ENCODE measurements at regions not wholly inside any gene's neighbourhood (a gene's known extent, or its start where the extent isn't known, plus 50 kb on each side); places are given as distances from the start of the nearest gene placed in this dataset.

- intact Hi-C loops (cut with DNase I): no loop called here
- Histone ChIP-seq H3K27ac (no peak overlapping the region), H3K9me3 (peaks cover 0 to 9% (median 2%) of the 10 kb centered on the region in 4 donors), H3K27me3 (no peaks in the 10 kb centered on the region), H3K4me1 (no peaks in the 10 kb centered on the region), H3K36me3 (no peaks in the 10 kb centered on the region), H3K4me3 (no peak overlapping the region)
- 95% methylated on average over 9 of the region's 9 CpGs for WGBS, 2 donors
- no peak for DNase-seq
- TF ChIP-seq EP300 (IDR thresholded peaks at IDR 0.05): no peak
- no peak for TF ChIP-seq POLR2AphosphoS5 (IDR thresholded peaks at IDR 0.05)
- no peak for TF ChIP-seq POLR2A (IDR thresholded peaks at IDR 0.05)
- no peak for TF ChIP-seq CTCF (IDR thresholded peaks at IDR 0.05)
These were observed 591.6 kb downstream of the BCOR start for GRCh38 chrX:39506131-39506530.

- Histone ChIP-seq H3K27ac (no peak overlapping the region), H3K4me3 (no peak overlapping the region), H3K4me1 (no peaks in the 10 kb centered on the region), H3K9me3 (peaks cover 0 to 9% (median 2%) of the 10 kb centered on the region in 4 donors), H3K36me3 (no peaks in the 10 kb centered on the region), H3K27me3 (no peaks in the 10 kb centered on the region)
- TF ChIP-seq POLR2A (IDR thresholded peaks at IDR 0.05) (no peak), EP300 (IDR thresholded peaks at IDR 0.05) (no peak), CTCF (IDR thresholded peaks at IDR 0.05) (no peak), POLR2AphosphoS5 (IDR thresholded peaks at IDR 0.05) (no peak)
- intact Hi-C loops (cut with DNase I): no loop called here
- 87 to 89% methylated on average over 8 of the region's 8 CpGs for WGBS, 2 donors
- DNase-seq: no peak
These were observed 590.7 kb downstream of the BCOR start for GRCh38 chrX:39507034-39507433.

GRCh38 chrX:39507617-39508299, 590.0 kb downstream of the BCOR start:
- Histone ChIP-seq H3K4me3 (no peak overlapping the region), H3K4me1 (no peaks in the 10 kb centered on the region), H3K27ac (no peak overlapping the region), H3K9me3 (peaks cover 0 to 11% (median 2%) of the 10 kb centered on the region in 4 donors), H3K36me3 (no peaks in the 10 kb centered on the region), H3K27me3 (no peaks in the 10 kb centered on the region)
- 90 to 97% methylated on average over 4 of the region's 4 CpGs for WGBS, 2 donors
- TF ChIP-seq POLR2AphosphoS5 (IDR thresholded peaks at IDR 0.05) (no peak), POLR2A (IDR thresholded peaks at IDR 0.05) (no peak), EP300 (IDR thresholded peaks at IDR 0.05) (no peak), CTCF (IDR thresholded peaks at IDR 0.05) (no peak)
- intact Hi-C loops (cut with DNase I): no loop called here
- no peak for DNase-seq

GRCh38 chrX:39508300-39508692, 589.5 kb downstream of the BCOR start:
- H3K36me3 ChIP-seq: no peaks in the 10 kb centered on the region
- 73 to 90% methylated on average over 4 of the region's 4 CpGs for WGBS, 2 donors
- DNase-seq: no peak
- no peak overlapping the region for H3K4me3 ChIP-seq
- intact Hi-C loops (cut with DNase I): no loop called here
- no peaks in the 10 kb centered on the region for H3K27me3 ChIP-seq
- H3K9me3 ChIP-seq: peaks cover 0 to 12% (median 2%) of the 10 kb centered on the region in 4 donors
- no peak overlapping the region for H3K27ac ChIP-seq
- no peaks in the 10 kb centered on the region for H3K4me1 ChIP-seq
- no peak for TF ChIP-seq EP300 (IDR thresholded peaks at IDR 0.05)

- TF ChIP-seq POLR2AphosphoS5 (IDR thresholded peaks at IDR 0.05) (no peak), POLR2A (IDR thresholded peaks at IDR 0.05) (no peak), CTCF (IDR thresholded peaks at IDR 0.05) (no peak)
- Histone ChIP-seq H3K4me1 (no peaks in the 10 kb centered on the region), H3K9me3 (peaks cover 0 to 12% (median 2%) of the 10 kb centered on the region in 4 donors), H3K36me3 (no peaks in the 10 kb centered on the region), H3K27ac (no peak overlapping the region), H3K4me3 (no peak overlapping the region), H3K27me3 (no peaks in the 10 kb centered on the region)
- DNase-seq: no peak
- intact Hi-C loops (cut with DNase I): no loop called here
- 77 to 78% methylated on average over 1 of the region's 1 CpG for WGBS, 2 donors
These were observed 588.6 kb downstream of the BCOR start for GRCh38 chrX:39509157-39509556.
